Thymus (tissue), 11 donors: ENCODE measurements at regions not wholly inside any gene's neighbourhood (a gene's known extent, or its start where the extent isn't known, plus 50 kb on each side); places are given as distances from the start of the nearest gene placed in this dataset.

Experiments
- DNase-seq, 9 donors: peaks; one replicate each; pipeline ENCODE4 v3.0.0-alpha.2; 2013; ENCODE audit warnings: low spot score in 9 of 9, low read depth in 6 of 9, missing footprints in 1 of 9
- H3K27ac ChIP-seq, 2 donors: one replicate each; pipeline ENCODE4 v1.5.1; 2013; ENCODE audit warnings: control low read depth in 1 of 2, low read depth in 1 of 2, low read length in 1 of 2, mild to moderate bottlenecking in 1 of 2, moderate library complexity in 1 of 2
- H3K27me3 ChIP-seq, 2 donors: one replicate each; pipeline ENCODE4 v1.5.1; 2013; ENCODE audit warnings: low read length in 1 of 2; ENCODE audit not compliant: control insufficient read depth in 2 of 2, insufficient read depth in 1 of 2
- H3K36me3 ChIP-seq, 2 donors: one replicate each; pipeline ENCODE4 v1.5.1; 2013; ENCODE audit warnings: low read length in 1 of 2, mild to moderate bottlenecking in 1 of 2, moderate library complexity in 1 of 2; ENCODE audit not compliant: control insufficient read depth in 2 of 2, insufficient read depth in 2 of 2
- H3K4me1 ChIP-seq, 2 donors: one replicate each; pipeline ENCODE4 v1.5.1; 2013; ENCODE audit warnings: low read length in 2 of 2; ENCODE audit not compliant: control insufficient read depth in 2 of 2, insufficient read depth in 2 of 2
- H3K4me3 ChIP-seq, 2 donors: one replicate each; pipeline ENCODE4 v1.5.1; 2013; ENCODE audit warnings: low read length in 2 of 2, control low read depth in 1 of 2, mild to moderate bottlenecking in 1 of 2
- H3K9me3 ChIP-seq, 2 donors: one replicate each; pipeline ENCODE4 v1.5.1; 2013; ENCODE audit warnings: low read length in 1 of 2, mild to moderate bottlenecking in 1 of 2; ENCODE audit not compliant: control insufficient read depth in 2 of 2, insufficient read depth in 1 of 2
- WGBS: extraction: QIAGEN DNeasy Blood & Tissue Kit; methylation state at CpG from one replicate; pipeline ENCODE4 v1.1.7; 2013; 5-methylcytosine and 5-hydroxymethylcytosine counted together
- donor health status: healthy.

DNA sequence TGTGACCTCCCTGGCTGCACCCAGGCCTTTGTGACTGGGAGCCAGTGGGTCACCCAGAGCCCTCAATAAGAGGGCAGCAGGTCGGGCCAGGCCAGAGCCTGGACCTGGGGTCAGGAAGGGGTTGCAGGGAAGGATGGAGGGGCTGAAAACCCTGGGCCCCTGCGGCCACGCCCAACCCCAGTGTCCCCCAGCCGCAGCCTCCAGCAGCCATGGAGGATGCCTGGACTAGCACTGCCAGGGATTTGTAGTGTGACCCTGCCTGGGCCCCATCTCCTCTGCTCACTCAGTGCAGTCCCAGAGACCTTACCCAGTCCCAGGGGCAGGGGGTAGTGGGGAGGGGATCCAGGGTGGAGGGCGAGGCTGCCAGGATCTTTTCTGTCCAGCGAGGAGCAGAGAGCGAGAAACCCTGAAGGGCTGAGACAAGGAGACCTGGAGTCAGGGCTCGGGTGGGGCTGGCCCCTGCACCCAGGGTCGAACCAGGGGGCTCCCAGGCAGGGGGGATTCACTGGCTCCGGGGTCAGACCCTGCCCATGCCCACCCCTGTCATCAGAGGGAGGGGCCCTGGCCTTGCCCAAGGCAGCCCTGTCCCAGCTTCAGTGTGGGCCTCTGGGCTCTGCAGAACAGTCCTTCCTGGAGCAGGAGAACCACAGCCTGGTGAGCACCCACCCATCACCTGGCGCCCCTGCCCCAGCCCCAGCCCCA, 187.5 kb downstream of the IGLL1 start:
- no peak for DNase-seq
- Histone ChIP-seq H3K9me3 (no peaks in the 10 kb centered on the region), H3K4me3 (no peak overlapping the region), H3K27me3 (no peaks in the 10 kb centered on the region), H3K36me3 (no peaks in the 10 kb centered on the region), H3K4me1 (no peaks in the 10 kb centered on the region), H3K27ac (no peak overlapping the region)
- WGBS, result 92% methylated on average over 11 of the region's 11 CpGs

DNA sequence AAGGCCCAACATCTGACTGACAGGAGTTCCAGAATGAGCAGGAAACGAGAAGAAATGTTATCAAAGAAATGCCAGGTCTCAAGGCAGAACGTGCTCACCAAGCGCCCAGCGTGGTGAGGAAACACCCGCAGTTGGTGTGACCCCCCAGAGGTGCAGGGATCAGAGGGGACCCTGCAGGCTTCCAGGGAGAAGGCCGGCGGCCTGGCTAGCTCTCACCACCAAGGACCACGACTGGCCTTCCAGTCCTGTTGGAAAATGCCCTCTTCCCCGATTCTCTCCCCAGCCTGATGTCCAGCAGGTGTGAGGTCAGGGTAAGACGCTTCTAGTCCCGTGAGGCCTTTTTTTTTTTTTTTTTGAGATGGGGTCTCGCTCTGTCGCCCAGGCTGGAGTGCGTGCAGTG, 189.1 kb downstream of the IGLL1 start:
- Histone ChIP-seq H3K36me3 (no peaks in the 10 kb centered on the region), H3K4me1 (no peaks in the 10 kb centered on the region), H3K27me3 (peaks cover 0 to 2% of the 10 kb centered on the region in 2 donors), H3K27ac (no peak overlapping the region), H3K9me3 (peaks cover 0 to 3% of the 10 kb centered on the region in 2 donors), H3K4me3 (no peak overlapping the region)
- no peak for DNase-seq
- WGBS, result 89% methylated on average over 14 of the region's 14 CpGs

DNA sequence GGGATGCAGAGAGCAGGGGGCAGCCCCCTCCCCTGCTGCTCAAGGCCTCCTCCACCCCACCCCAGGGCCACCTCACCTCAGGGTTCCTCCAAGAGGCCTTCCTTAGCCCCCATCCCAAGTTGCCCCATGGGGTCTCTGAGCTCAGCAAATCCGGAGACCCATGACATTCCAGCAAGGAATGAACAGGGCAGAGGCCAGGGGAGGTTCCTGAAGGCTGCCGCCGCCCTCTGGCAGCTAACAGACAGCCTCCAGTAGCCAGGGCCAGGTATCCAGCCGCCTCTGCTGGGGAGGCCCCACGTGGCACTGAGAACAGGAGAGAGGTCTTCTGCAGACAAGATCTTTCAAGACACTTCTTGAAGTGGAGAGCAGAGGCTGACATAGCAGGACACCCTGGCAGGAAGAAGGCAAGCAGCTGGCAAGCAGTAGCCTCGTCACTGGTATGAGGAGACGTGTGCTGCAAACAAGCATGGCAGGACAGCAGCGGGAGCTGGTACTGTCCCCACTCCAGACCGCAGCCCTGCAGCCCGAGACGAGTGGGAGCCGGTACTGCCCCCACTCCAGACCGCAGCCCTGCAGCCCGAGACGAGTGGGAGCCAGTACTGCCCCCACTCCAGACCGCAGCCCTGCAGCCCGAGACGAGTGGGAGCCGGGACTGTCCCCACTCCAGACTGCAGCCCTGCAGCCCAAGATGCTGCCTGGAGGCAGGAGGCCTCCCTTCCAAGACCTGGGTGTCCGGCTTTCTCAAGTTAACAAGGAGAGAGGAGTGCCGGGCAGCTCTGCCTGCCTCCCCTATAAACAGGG, 190.6 kb downstream of the IGLL1 start:
- Histone ChIP-seq H3K27me3 (peaks cover 0 to 3% of the 10 kb centered on the region in 2 donors), H3K4me1 (no peaks in the 10 kb centered on the region), H3K9me3 (peaks cover 0 to 4% of the 10 kb centered on the region in 2 donors), H3K4me3 (no peak overlapping the region), H3K36me3 (no peaks in the 10 kb centered on the region), H3K27ac (no peak overlapping the region)
- DNase-seq, result no peak
- 89% methylated on average over 21 of the region's 21 CpGs for WGBS

DNA sequence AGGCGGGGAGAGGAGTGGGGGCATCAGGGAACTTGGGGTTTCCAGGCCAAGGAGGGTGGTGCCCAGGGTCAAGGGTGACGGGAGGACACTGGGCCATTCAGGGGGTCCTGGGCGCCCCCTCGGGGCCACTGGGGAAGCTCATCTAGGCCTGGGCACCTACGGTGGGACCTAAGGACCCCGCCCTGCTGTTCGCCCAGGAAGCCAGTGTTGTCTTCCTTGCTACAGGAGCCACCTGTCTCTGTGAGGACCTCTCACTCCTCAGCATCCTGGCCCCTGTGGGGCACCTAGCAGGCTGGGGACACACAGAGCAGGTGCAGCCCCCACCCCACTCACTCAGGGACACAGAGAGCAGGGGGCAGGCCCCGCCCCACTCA, 191.6 kb downstream of the IGLL1 start:
- Histone ChIP-seq H3K27me3 (peaks cover 0 to 7% of the 10 kb centered on the region in 2 donors), H3K9me3 (peaks cover 0 to 4% of the 10 kb centered on the region in 2 donors), H3K27ac (no peak overlapping the region), H3K4me1 (no peaks in the 10 kb centered on the region), H3K4me3 (no peak overlapping the region), H3K36me3 (no peaks in the 10 kb centered on the region)
- no peak for DNase-seq
- 96% methylated on average over 8 of the region's 8 CpGs for WGBS

DNA sequence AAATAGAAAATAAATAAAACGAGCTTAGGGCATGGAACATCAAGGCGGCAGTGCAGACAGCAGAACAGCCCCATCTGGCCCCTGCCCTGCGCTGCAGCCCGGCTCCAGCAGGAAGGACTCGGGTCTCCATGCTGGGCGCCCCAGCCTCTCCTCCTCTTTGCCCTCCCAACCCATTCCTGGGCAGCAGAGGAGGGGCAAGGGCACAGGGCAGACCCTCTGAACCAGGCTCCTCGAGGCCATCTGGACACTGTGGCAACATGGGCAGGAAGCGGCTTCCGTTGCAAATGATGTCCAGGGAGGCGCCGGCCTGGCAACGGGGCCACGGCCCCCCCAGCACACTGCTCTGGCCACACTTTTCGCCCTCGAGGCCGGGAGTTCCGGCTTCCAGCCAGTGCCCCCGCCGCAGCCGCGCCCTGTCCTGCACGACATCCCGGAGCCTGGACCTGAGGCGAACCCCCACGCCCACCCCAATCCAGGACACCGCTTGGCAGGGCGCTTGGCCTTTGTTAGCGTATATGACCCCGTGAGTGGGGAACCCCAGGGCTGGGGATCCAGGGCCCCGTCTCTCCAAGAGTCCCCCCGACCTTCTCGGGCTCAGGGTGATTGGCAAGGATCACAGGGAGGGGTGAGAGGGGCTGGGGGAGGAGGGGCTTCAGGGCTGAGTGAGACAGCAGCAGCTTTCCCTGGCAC, 192.1 kb downstream of the IGLL1 start:
- H3K4me3 ChIP-seq, result no peak overlapping the region
- peaks cover 0 to 4% of the 10 kb centered on the region in 2 donors for H3K9me3 ChIP-seq
- peaks cover 0 to 7% of the 10 kb centered on the region in 2 donors for H3K27me3 ChIP-seq
- H3K4me1 ChIP-seq, result no peaks in the 10 kb centered on the region
- no peak overlapping the region for H3K27ac ChIP-seq
- no peak for DNase-seq
- 97% methylated on average over 32 of the region's 32 CpGs for WGBS
- H3K36me3 ChIP-seq, result no peaks in the 10 kb centered on the region

DNA sequence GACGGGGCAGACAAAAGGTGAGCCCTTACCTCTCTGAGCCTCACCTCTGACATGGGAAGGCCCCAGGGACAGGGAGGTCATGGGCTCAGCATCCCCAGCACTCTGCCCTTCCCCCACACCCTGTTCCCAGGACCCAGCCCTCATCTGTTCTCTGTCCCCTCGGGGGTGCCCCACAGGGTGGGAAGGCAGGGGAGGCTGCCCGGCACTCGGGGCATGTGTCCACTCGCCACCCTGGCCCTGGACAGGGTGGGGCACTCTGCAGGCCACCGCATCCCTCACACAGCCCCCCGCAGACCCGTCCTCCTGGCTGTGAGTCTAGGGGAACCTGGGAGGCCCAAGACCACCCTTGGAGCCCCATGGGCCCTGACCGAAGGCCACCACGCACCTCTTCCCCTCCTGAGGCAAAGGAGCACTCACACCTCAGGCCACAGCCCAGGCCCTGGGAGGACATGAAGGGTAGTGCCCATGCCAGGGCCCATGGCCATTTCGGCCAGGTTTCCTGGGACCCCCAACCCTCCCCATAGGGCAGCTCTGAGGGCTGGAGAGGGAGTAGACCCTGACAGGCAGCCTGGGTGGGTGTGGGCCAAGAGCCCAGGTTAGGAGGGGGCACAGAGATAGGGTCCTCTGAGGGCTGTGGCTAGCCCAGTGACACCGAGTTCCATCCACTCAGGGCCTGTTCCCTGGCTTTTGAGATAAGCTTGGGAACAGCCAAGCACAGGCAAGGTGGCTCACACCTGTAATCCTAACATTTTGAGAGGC, 193.1 kb downstream of the IGLL1 start:
- Histone ChIP-seq H3K4me3 (no peak overlapping the region), H3K27me3 (peaks cover 0 to 7% of the 10 kb centered on the region in 2 donors), H3K36me3 (no peaks in the 10 kb centered on the region), H3K4me1 (no peaks in the 10 kb centered on the region), H3K9me3 (peaks cover 2 to 4% of the 10 kb centered on the region in 2 donors), H3K27ac (no peak overlapping the region)
- DNase-seq, result no peak
- whole genome bisulfite sequencing, result 96% methylated on average over 12 of the region's 12 CpGs

DNA sequence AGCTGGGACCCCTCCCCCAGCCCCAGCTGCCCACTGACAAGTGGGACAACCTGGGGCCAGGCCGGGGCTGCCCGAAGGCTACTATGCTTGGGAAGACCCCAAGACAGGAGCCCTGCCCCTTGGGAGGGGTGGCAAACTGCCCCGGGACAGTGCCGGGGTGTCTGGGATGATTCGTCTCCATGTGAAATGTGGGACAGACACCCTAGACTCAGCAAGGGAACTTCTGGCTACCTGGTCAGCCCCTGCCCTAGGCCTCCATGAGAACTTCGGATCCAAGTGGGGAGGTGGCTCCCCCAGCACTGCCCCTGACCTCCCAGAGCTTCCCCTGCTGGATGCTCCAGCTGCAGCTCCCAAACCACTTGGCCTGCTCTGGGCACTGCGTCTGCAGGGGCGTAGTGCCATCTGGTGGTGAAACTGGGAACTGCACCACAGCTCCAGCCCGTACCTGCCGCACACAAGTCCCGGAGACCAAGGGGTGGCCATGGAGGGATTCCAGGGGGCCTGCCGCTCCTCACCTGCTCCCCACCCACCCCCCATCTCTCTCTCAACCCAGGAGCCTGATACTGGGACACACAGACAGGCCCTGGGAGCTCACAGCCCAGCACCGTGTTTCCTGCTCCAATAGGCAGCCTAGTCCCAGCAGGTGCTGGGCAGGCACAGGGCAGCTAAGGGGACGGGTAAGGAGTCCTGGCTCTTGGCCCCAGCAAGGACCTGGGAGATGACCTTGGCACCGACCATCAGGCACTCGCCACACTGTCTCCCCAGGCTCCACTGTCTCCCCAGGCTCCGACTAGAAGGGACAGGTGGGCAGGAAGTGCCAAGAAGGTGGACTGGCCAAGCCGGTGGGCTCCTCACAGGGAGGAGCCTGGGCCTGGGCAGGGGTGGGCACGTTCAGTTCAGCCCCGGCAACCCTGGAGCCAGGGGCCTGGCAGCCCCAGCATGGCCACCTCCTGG, 194.1 kb downstream of the IGLL1 start:
- DNase-seq, result peak in 8 of 9 donors; percentile 38 to 90 (median 66)
- no peak overlapping the region for H3K27ac ChIP-seq
- H3K4me1 ChIP-seq, result no peaks in the 10 kb centered on the region
- H3K36me3 ChIP-seq, result no peaks in the 10 kb centered on the region
- H3K27me3 ChIP-seq, result peaks cover 0 to 7% of the 10 kb centered on the region in 2 donors
- peaks cover 2 to 4% of the 10 kb centered on the region in 2 donors for H3K9me3 ChIP-seq
- WGBS, result 48% methylated on average over 20 of the region's 20 CpGs
- H3K4me3 ChIP-seq, result no peak overlapping the region
